Fibroblast of pulmonary artery (primary cell): ENCODE measurements at regions not wholly inside any gene's neighbourhood (a gene's known extent, or its start where the extent isn't known, plus 50 kb on each side); places are given as distances from the start of the nearest gene placed in this dataset.

Experiments
- DNase-seq: peaks from one replicate; pipeline ENCODE4 v3.0.0-alpha.2; 2010; ENCODE audit warnings: low read depth
- H3K4me3 ChIP-seq: replicated peaks from 2 replicates; pipeline ENCODE4 v1.5.1; 2011; ENCODE audit warnings: low read depth, mild to moderate bottlenecking, control low read depth, low read length, moderate library complexity
- CTCF ChIP-seq: IDR thresholded peaks from 2 replicates; pipeline ENCODE4 v1.5.1; 2011; ENCODE audit warnings: mild to moderate bottlenecking, control low read depth, low read length, inconsistent platforms; ENCODE audit errors: missing control alignments

DNA sequence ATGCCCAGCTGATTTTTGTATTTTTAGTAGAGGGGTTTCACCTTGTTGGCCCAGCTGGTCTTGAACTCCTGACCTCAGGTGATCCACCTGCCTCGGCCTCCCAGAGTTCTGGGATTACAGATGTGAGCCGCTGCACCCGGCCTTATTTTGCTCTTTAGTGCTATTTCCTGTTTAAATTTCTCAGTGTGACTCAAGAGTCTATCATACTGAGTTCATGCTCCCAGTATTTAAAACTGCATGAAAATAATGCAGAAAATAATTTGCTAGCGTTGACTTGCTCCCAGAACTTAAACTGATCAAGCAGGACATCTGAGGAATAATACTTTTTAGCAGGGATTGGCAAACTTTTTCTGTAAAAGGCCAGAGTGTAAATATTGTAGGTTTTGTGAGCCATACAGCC is 86.4 kb upstream of the C1orf21 start:
- DNase-seq: no peak
- H3K4me3 ChIP-seq: no peak overlapping the region
- no peak for TF ChIP-seq CTCF

GRCh38 chr1:184301227-184301626 is 85.6 kb upstream of the C1orf21 start:
- H3K4me3 ChIP-seq: no peak overlapping the region
- DNase-seq: no peak
- TF ChIP-seq CTCF: no peak

GRCh38 chr1:184302346-184302745 is 84.5 kb upstream of the C1orf21 start:
- DNase-seq: no peak
- no peak overlapping the region for H3K4me3 ChIP-seq
- TF ChIP-seq CTCF: no peak

DNA sequence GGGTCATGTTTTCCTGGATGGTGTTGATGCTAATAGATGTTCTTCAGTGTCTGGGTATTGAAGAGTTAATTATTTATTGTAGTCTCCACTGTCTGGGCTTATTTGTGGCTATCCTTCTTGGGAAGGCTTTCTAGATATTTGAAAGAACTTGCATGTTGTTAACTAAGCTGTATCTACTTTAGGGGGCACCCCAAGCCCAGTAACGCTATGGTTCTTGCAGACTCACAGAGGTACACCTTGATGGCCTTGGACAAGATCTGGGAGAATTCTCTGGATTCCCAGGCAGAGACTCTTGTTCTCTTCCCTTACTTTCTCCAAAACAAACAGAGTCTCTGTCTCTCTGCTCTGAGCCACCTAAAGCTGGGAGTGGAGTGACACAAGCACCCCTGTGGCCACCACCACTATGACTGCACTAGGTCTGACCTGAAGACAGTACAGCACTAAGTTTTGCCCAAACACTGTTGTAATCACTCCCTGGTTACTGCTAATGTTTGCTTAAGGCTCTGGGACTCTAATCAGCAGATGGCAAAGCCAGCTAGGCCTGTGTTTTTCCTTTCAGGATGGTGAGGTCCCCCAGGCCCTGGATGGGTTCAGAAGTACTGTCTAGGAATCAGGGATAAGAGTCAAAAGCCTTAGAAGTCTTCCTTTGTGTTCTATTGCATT is 76.5 kb upstream of the C1orf21 start:
- no peak for DNase-seq
- no peak overlapping the region for H3K4me3 ChIP-seq
- TF ChIP-seq CTCF: no peak

DNA sequence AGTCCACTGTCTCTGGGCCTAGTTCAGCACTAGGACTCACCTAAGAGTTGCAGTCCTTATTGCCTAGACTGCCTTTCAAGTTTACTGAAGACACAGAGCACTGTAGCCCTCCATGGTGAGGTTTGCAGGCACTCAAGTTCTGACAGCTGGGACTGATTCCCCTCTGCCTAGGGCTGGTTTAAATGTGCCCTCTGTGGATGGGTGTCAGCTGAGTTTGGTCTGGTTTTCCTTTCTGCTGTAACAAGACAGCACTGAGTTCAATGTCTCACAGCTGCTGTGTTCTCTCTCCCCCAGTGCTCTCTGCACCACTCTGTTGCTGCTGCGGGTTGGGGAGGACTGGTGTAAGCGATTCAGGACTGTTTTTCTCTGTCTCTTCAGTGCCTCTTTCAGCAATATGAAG is 75.2 kb upstream of the C1orf21 start:
- TF ChIP-seq CTCF: no peak
- DNase-seq: no peak
- no peak overlapping the region for H3K4me3 ChIP-seq

DNA sequence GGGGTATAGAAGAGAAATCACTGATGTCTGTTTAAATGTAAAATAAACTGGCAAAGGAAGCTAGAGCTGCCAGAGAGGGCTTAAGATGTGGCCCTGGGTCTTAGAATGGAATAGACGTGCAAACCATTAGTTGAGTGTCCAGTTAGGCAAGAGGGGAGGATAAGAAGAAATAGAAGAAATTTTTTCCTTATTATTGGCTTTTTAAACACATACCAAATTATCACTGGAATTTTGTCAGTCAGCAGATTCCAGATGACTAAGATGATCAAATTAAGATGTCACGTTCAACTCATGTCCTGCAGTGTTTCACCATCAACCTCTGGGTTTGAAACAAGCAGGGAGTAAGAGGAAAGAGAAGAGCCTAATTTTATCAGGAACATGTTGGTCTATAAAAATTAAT is 71.6 kb upstream of the C1orf21 start:
- no peak for DNase-seq
- H3K4me3 ChIP-seq: no peak overlapping the region
- no peak for TF ChIP-seq CTCF

DNA sequence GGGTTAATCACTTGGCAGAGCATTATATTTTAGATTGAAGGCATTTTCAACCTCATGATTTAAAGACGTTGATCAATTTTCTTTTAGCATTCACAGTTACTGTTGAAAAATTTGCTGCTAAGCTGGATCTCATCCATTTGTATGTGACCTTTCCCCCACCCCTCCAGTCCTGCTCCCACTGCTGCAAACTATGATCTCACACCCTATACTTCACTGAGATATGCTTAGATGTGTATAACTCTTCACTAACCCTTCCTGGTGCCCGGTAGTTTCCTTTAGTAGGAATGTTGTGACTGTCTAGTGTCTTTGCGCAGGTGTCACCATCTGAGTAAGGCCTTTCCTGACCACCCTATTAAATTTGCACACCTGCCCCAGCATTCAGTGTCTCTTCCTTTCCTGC is 67.0 kb upstream of the C1orf21 start:
- no peak for DNase-seq
- no peak overlapping the region for H3K4me3 ChIP-seq
- no peak for TF ChIP-seq CTCF
